HepG2 (cell line): ENCODE measurements at regions not wholly inside any gene's neighbourhood (a gene's known extent, or its start where the extent isn't known, plus 50 kb on each side); places are given as distances from the start of the nearest gene placed in this dataset.

ENCODE experiments used
- CREM ChIP-seq, 2 experiments: sonication (generic) in 1 of 2; formaldehyde crosslinking in 1 of 2; IDR thresholded peaks; 2 replicates each; pipeline versions ENCODE4 v1.4.0 to v1.6.1; 2016 to 2020; ENCODE audit warnings: antibody characterized with exemption in 1 of 2, mild to moderate bottlenecking in 1 of 2, missing genetic modification reagents in 1 of 2
- GMEB1 ChIP-seq: sonication (generic); formaldehyde crosslinking; IDR thresholded peaks from 2 replicates; pipeline ENCODE4 v1.5.1; 2020; ENCODE audit warnings: missing genetic modification reagents, mild to moderate bottlenecking, borderline replicate concordance
- GTF2F1 ChIP-seq: fragments of 150-350 bp; IDR thresholded peaks from 2 replicates; pipeline ENCODE4 v1.6.1; 2014; ENCODE audit warnings: low read length
- HDAC6 ChIP-seq: fragments of 200-600 bp; sonication (generic); IDR thresholded peaks from 2 replicates; pipeline ENCODE4 v1.7.0; 2017; ENCODE audit warnings: mild to moderate bottlenecking, antibody characterized with exemption, low read length, low read depth
- HMG20A ChIP-seq: IDR thresholded peaks from 2 replicates; pipeline ENCODE4 v1.6.1; 2016; ENCODE audit warnings: borderline replicate concordance
- HOXA7 ChIP-seq: sonication (generic); formaldehyde crosslinking; IDR thresholded peaks from 2 replicates; pipeline ENCODE4 v1.8.1; 2022; ENCODE audit warnings: mild to moderate bottlenecking, missing genetic modification reagents, moderate library complexity
- KLF6 ChIP-seq: IDR thresholded peaks from 2 replicates; pipeline ENCODE4 v1.8.0; 2016; ENCODE audit warnings: missing biosample characterization, missing genetic modification reagents
- MED13 ChIP-seq: sonication (generic); formaldehyde crosslinking; IDR thresholded peaks from 2 replicates; pipeline ENCODE4 v1.5.0; 2020; ENCODE audit warnings: missing genetic modification reagents
- MEF2D ChIP-seq: sonication (generic); formaldehyde crosslinking; IDR thresholded peaks from 2 replicates; pipeline ENCODE4 v1.5.1; 2020; ENCODE audit warnings: mild to moderate bottlenecking, missing genetic modification reagents
- MEIS2 ChIP-seq: sonication (generic); formaldehyde crosslinking; IDR thresholded peaks from 2 replicates; pipeline ENCODE4 v1.9.0; 2021; ENCODE audit warnings: mild to moderate bottlenecking, missing genetic modification reagents
- MXD3 ChIP-seq: IDR thresholded peaks from 2 replicates; pipeline ENCODE4 v1.6.1; 2016; ENCODE audit warnings: mild to moderate bottlenecking, missing biosample characterization, missing genetic modification reagents
- NCOA2 ChIP-seq: sonication (generic); formaldehyde crosslinking; IDR thresholded peaks from 2 replicates; pipeline ENCODE4 v1.8.0; 2022; ENCODE audit warnings: inconsistent platforms
- PHF21A ChIP-seq: sonication (generic); formaldehyde crosslinking; IDR thresholded peaks from 2 replicates; pipeline ENCODE4 v1.5.0; 2020; ENCODE audit warnings: mild to moderate bottlenecking, missing genetic modification reagents
- ZBED4 ChIP-seq: sonication (generic); formaldehyde crosslinking; IDR thresholded peaks from 2 replicates; pipeline ENCODE4 v1.4.0; 2020; ENCODE audit warnings: missing genetic modification reagents, borderline replicate concordance
- ZNF256 ChIP-seq: sonication (generic); formaldehyde crosslinking; conservative IDR thresholded peaks from 2 replicates; pipeline ENCODE4 v1.4.0; 2020; ENCODE audit warnings: missing genetic modification reagents
- ZNF496 ChIP-seq: sonication (generic); formaldehyde crosslinking; IDR thresholded peaks from 2 replicates; pipeline ENCODE4 v1.8.1; 2023; ENCODE audit warnings: mild to moderate bottlenecking, moderate library complexity, missing genetic modification reagents; ENCODE audit not compliant: insufficient replicate concordance
- TF ChIP-seq, protein P1 (sequence below): IDR thresholded peaks from 2 replicates; pipeline ENCODE4 v1.6.1; 2016; ENCODE audit warnings: low read depth, missing genetic modification reagents, missing compliant biosample characterization

DNA sequence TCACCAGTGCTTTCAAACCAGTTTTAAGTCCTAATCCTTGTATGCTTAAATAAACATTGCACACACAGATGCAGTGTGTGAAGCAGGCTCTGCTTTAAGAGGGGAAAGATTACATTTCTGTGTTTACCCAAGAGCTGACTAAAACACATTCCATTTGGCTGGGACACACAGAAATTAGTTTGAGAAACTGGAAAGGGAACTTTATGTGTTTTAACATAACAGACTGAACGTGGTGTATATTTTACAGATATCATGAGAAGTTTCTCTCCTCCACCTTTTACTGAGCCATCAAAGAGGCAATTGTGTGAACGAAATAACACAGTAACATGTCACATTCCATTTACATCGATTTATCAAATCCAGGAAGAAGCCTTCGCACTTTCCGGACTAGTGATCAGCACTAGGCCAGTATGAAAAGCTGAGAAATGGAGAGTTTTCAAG is 121.8 kb downstream of the MAIP1 start (continued):
- TF ChIP-seq ZBED4 (no peak; the same call in 1 of the 2 replicates), HDAC6 (no peak), MXD3 (CRISPR knock-in tag) (no peak), ZNF256 (no peak), PHF21A (CRISPR knock-in tag) (peak; percentile 52), HMG20A (CRISPR knock-in tag) (peak; percentile 92), ZNF496 (CRISPR knock-in tag) (no peak), GTF2F1 (no peak), CREM (IDR thresholded peaks at IDR 0.05) (peak; percentile 58), CREM (CRISPR knock-in tag; IDR thresholded peaks at IDR 0.05) (no peak), KLF6 (CRISPR knock-in tag) (peak; percentile 88), MEF2D (CRISPR knock-in tag) (peak; percentile 66; the same call in 1 of the 2 replicates), NCOA2 (CRISPR knock-in tag) (peak; percentile 76), MEIS2 (CRISPR knock-in tag) (no peak), GMEB1 (CRISPR knock-in tag) (0 out of 2 replicates have a peak, but pooled peaks have one; percentile 3), HOXA7 (no peak), MED13 (CRISPR knock-in tag) (no peak)
- TF ChIP-seq, protein P1, sequence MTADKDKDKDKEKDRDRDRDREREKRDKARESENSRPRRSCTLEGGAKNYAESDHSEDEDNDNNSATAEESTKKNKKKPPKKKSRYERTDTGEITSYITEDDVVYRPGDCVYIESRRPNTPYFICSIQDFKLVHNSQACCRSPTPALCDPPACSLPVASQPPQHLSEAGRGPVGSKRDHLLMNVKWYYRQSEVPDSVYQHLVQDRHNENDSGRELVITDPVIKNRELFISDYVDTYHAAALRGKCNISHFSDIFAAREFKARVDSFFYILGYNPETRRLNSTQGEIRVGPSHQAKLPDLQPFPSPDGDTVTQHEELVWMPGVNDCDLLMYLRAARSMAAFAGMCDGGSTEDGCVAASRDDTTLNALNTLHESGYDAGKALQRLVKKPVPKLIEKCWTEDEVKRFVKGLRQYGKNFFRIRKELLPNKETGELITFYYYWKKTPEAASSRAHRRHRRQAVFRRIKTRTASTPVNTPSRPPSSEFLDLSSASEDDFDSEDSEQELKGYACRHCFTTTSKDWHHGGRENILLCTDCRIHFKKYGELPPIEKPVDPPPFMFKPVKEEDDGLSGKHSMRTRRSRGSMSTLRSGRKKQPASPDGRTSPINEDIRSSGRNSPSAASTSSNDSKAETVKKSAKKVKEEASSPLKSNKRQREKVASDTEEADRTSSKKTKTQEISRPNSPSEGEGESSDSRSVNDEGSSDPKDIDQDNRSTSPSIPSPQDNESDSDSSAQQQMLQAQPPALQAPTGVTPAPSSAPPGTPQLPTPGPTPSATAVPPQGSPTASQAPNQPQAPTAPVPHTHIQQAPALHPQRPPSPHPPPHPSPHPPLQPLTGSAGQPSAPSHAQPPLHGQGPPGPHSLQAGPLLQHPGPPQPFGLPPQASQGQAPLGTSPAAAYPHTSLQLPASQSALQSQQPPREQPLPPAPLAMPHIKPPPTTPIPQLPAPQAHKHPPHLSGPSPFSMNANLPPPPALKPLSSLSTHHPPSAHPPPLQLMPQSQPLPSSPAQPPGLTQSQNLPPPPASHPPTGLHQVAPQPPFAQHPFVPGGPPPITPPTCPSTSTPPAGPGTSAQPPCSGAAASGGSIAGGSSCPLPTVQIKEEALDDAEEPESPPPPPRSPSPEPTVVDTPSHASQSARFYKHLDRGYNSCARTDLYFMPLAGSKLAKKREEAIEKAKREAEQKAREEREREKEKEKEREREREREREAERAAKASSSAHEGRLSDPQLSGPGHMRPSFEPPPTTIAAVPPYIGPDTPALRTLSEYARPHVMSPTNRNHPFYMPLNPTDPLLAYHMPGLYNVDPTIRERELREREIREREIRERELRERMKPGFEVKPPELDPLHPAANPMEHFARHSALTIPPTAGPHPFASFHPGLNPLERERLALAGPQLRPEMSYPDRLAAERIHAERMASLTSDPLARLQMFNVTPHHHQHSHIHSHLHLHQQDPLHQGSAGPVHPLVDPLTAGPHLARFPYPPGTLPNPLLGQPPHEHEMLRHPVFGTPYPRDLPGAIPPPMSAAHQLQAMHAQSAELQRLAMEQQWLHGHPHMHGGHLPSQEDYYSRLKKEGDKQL (CRISPR knock-in tag), result peak; percentile 74
